Stomach (tissue), 4 donors: ENCODE measurements at regions not wholly inside any gene's neighbourhood (a gene's known extent, or its start where the extent isn't known, plus 50 kb on each side); places are given as distances from the start of the nearest gene placed in this dataset.

Experiments used
- EP300 ChIP-seq: sonication (generic); formaldehyde crosslinking; IDR thresholded peaks from one replicate; pipeline ENCODE4 v1.6.1; 2017; ENCODE audit warnings: antibody characterized with exemption
- POLR2AphosphoS5 ChIP-seq, 3 donors: sonication (generic); formaldehyde crosslinking; IDR thresholded peaks; one replicate each; pipeline ENCODE4 v1.6.1; 2016; ENCODE audit warnings: antibody characterized with exemption in 3 of 3
- TF ChIP-seq, protein P1 (sequence below), 7 experiments: fragments of 450-650 bp in 4 of 7; fragments of 200-600 bp in 3 of 7; sonication (generic) in 3 of 7; IDR thresholded peaks; one replicate each; pipeline ENCODE4 v1.5.1; 2016 to 2019; ENCODE audit warnings: antibody characterized with exemption in 7 of 7, control low read depth in 2 of 7, mild to moderate bottlenecking in 1 of 7

DNA sequence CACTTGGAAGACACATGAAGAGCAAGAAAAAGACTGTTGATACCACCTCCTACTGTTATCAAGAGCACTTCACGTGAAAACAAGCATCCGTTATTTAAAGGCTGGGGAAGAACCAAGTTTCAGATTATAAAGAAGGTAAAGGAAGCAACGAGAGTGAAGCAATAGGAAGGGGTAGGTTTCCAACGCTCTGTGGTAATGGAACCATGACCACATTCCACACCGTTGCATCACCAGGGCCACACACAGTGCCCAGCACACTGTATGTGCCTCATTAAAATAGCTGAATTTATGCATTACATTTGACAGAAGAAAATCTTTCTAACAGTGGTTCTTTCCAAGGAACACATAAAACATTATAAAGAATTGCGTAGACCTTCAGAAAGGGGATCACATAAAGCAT lies 435.8 kb downstream of the MRPL39 start:
- TF ChIP-seq POLR2AphosphoS5 (IDR thresholded peaks at IDR 0.05) (no peak), EP300 (no peak)
- TF ChIP-seq, protein P1, sequence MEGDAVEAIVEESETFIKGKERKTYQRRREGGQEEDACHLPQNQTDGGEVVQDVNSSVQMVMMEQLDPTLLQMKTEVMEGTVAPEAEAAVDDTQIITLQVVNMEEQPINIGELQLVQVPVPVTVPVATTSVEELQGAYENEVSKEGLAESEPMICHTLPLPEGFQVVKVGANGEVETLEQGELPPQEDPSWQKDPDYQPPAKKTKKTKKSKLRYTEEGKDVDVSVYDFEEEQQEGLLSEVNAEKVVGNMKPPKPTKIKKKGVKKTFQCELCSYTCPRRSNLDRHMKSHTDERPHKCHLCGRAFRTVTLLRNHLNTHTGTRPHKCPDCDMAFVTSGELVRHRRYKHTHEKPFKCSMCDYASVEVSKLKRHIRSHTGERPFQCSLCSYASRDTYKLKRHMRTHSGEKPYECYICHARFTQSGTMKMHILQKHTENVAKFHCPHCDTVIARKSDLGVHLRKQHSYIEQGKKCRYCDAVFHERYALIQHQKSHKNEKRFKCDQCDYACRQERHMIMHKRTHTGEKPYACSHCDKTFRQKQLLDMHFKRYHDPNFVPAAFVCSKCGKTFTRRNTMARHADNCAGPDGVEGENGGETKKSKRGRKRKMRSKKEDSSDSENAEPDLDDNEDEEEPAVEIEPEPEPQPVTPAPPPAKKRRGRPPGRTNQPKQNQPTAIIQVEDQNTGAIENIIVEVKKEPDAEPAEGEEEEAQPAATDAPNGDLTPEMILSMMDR (IDR thresholded peaks at IDR 0.05) = no peak
